SH-SY5Y (cell line): ENCODE measurements at regions not wholly inside any gene's neighbourhood (a gene's known extent, or its start where the extent isn't known, plus 50 kb on each side); places are given as distances from the start of the nearest gene placed in this dataset.

Source experiments
- GATA2 ChIP-seq: IDR thresholded peaks from 2 replicates; pipeline ENCODE4 v1.6.1; 2011; ENCODE audit warnings: mild to moderate bottlenecking, low read depth, low read length
- GATA3 ChIP-seq: IDR thresholded peaks from 2 replicates; pipeline ENCODE4 v1.6.1; 2011; ENCODE audit warnings: low read depth, mild to moderate bottlenecking, low read length, moderate library complexity

DNA sequence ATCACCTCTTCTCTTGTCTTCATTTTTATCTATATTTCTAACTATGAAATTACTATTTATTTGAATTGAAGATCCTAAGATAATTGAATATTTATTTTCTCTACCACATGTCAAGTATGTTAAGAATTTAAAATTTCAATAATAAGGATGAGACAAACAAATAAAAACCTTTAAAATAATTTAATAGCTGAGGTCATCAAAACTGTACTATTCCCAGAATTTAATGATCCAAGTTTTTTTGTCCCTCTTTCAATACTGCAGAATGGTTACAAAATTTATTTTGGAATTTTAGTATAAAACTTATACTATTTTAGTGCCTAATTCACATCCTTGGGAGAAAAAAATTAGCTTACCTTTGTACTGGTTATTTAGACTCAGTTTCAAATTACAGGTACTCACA is 774.9 kb downstream of the ROBO2 start:
- TF ChIP-seq GATA2, result no peak
- TF ChIP-seq GATA3, result no peak
